ENCODE measurements at regions not wholly inside any gene's neighbourhood (a gene's known extent, or its start where the extent isn't known, plus 50 kb on each side); places are given as distances from the start of the nearest gene placed in this dataset.
"Not testable (repeated sequence)": the region's sequence is repeated elsewhere in the genome, so short reads cannot be mapped to it uniquely, and the experiment has no call there.

GRCh38 chr10:31213959-31214358 lies 105.1 kb upstream of the ZEB1 start:
- Mint-ChIP-seq H3K27me3 (no peaks in the 10 kb centered on the region), H3K4me1 (ENCODE audit: low read depth) (no peaks in the 10 kb centered on the region), H3K9me3 (ENCODE audit: low read depth) (no peaks in the 10 kb centered on the region)

DNA sequence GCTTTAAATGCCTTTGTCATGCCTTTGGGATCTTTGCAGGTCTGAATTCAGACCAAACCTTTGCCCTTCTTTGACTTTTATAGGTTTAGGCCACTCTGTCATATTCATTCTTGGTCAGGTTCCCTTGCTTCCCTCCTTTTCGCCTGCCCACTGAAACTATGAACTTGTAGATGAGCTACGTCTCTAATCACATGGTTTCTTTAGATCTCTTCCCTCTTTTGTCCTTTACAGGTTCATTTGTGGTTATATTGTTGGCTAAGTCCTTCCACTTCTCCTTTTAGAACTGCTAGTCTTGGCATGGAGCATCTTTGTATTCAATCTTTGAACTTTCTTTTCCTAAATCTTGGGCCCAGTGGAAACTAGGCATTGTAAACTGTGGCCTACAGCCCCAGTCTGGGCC lies 104.0 kb upstream of the ZEB1 start:
- no peaks in the 10 kb centered on the region for H3K27me3 Mint-ChIP-seq
- H3K36me3 Mint-ChIP-seq: no peaks in the 10 kb centered on the region
- no peaks in the 10 kb centered on the region for H3K4me1 Mint-ChIP-seq (ENCODE audit: low read depth)
- no peak overlapping the region for H3K4me3 Mint-ChIP-seq
- H3K9me3 Mint-ChIP-seq (ENCODE audit: low read depth): no peaks in the 10 kb centered on the region
- no peak overlapping the region for H3K27ac Mint-ChIP-seq

More at GRCh38 chr10:31213959-31214358, 105.1 kb upstream of the ZEB1 start:
- Mint-ChIP-seq H3K4me3 (no peak overlapping the region), H3K36me3 (no peaks in the 10 kb centered on the region), H3K27ac (no peak overlapping the region)

- Mint-ChIP-seq H3K27ac (no peak overlapping the region), H3K4me1 (ENCODE audit: low read depth) (no peaks in the 10 kb centered on the region), H3K27me3 (no peaks in the 10 kb centered on the region), H3K36me3 (no peaks in the 10 kb centered on the region), H3K4me3 (no peak overlapping the region), H3K9me3 (ENCODE audit: low read depth) (no peaks in the 10 kb centered on the region)
These were observed 99.7 kb upstream of the ZEB1 start for GRCh38 chr10:31219306-31219705.

DNA sequence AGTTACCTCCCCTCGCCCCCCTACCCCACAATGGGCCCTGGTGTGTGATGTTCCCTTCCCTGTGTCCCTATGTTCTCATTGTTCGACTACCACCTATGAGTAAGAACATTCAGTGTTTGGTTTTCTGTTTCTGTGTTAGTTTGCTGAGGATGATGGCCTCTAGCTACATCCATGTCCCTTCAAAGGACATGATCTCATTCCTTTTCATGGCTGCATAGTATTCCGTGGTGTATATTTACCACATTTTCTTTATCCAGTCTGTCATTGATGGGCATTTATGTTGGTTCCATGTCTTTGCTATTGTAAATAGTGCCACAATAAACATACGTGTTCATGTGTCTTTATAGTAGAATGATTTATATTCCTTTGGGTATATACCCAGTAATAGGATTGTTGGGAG lies 90.2 kb upstream of the ZEB1 start:
- H3K9me3 Mint-ChIP-seq (ENCODE audit: low read depth); H3K4me3 Mint-ChIP-seq; H3K27ac Mint-ChIP-seq; H3K4me1 Mint-ChIP-seq (ENCODE audit: low read depth); H3K27me3 Mint-ChIP-seq: not testable (repeated sequence)
- peaks cover 10% of the 10 kb centered on the region for H3K36me3 Mint-ChIP-seq

DNA sequence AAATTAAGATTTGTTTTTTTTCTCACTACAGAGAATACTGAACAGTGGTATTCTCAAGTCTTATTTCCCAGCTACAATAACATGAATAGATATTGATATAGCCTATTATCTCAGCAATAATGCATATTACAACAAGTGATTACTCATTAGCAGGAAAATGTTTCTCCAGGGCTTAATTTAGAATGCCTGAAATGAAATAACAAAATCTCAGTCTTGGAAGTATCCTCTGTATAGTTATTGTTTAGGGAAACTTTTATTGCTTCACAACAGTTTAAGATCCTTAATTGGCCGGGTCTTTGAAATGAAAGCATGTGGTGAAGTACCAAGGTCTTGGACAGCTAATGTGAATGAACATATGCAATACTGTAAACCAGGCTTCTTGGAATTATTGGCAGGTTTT lies 79.1 kb upstream of the ZEB1 start:
- H3K4me1 Mint-ChIP-seq (ENCODE audit: low read depth): peaks cover 5% of the 10 kb centered on the region
- H3K4me3 Mint-ChIP-seq: no peak overlapping the region
- no peaks in the 10 kb centered on the region for H3K36me3 Mint-ChIP-seq
- H3K9me3 Mint-ChIP-seq (ENCODE audit: low read depth): peaks cover under 1% of the 10 kb centered on the region
- no peak overlapping the region for H3K27ac Mint-ChIP-seq
- no peaks in the 10 kb centered on the region for H3K27me3 Mint-ChIP-seq

DNA sequence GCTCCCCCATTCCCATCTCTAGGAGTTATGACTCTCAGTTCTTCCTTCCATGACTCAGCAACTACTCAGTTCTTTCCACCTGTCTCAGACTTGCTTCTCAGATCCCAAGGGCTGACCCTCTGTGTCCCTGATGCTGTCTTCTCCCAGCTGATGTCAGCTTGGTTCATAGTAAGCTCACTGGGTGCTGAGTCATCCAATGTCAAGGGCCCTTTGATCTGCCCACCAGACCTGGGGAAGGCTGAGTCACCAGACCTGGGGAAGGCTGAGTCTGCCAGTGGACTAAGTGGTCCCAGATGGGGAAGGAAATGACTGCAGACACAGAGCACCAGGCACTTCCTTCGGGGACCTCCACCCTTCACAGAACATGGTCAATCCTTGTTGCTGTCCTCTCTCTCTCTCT lies 76.1 kb upstream of the ZEB1 start:
- Mint-ChIP-seq H3K4me3 (no peak overlapping the region), H3K4me1 (ENCODE audit: low read depth) (peaks cover 5% of the 10 kb centered on the region), H3K27ac (no peak overlapping the region), H3K36me3 (no peaks in the 10 kb centered on the region), H3K27me3 (no peaks in the 10 kb centered on the region), H3K9me3 (ENCODE audit: low read depth) (peaks cover under 1% of the 10 kb centered on the region)

DNA sequence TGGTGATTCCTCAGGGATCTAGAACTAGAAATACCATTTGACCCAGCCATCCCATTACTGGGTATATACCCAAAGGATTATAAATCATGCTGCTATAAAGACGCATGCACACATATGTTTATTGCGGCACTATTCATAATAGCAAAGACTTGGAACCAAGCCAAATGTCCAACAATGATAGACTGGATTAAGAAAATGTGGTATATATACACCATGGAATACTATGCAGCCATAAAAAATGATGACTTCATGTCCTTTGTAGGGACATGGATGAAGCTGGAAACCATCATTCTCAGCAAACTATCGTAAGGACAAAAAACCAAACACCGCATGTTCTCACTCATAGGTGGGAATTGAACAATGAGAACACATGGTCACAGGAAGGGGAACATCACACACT lies 67.9 kb upstream of the ZEB1 start:
- H3K9me3 Mint-ChIP-seq (ENCODE audit: low read depth); H3K27me3 Mint-ChIP-seq; H3K4me3 Mint-ChIP-seq; H3K4me1 Mint-ChIP-seq (ENCODE audit: low read depth); H3K36me3 Mint-ChIP-seq; H3K27ac Mint-ChIP-seq: not testable (repeated sequence)

DNA sequence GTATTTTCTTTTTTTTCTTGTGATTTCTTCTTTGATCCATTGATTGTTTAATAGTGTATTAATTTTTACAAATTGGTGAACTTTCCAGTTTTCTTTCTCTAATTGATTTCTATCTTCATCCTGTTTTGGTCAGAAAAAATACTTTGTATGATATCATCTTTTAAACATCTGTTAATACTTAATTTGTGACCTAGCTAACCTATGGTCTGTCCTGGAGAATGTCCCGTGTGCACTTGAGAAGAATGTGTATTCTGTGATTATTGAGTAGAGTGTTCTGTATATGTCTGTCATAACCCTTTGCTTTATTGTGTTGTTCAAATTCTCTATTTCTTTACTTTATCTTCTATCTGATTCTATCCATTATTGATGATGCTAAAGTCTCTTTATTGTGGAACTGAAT lies 65.8 kb upstream of the ZEB1 start:
- H3K9me3 Mint-ChIP-seq (ENCODE audit: low read depth): peaks cover 6% of the 10 kb centered on the region
- H3K27me3 Mint-ChIP-seq: peaks cover 4% of the 10 kb centered on the region
- no peak overlapping the region for H3K27ac Mint-ChIP-seq
- H3K4me1 Mint-ChIP-seq (ENCODE audit: low read depth): no peaks in the 10 kb centered on the region
- H3K36me3 Mint-ChIP-seq: no peaks in the 10 kb centered on the region
- H3K4me3 Mint-ChIP-seq: no peak overlapping the region

- Mint-ChIP-seq H3K36me3 (no peaks in the 10 kb centered on the region), H3K9me3 (ENCODE audit: low read depth) (no peaks in the 10 kb centered on the region), H3K4me3 (no peak overlapping the region), H3K4me1 (ENCODE audit: low read depth) (no peaks in the 10 kb centered on the region), H3K27ac (no peak overlapping the region), H3K27me3 (peaks cover 6% of the 10 kb centered on the region)
These were observed 57.3 kb upstream of the ZEB1 start for GRCh38 chr10:31261511-31262311.

DNA sequence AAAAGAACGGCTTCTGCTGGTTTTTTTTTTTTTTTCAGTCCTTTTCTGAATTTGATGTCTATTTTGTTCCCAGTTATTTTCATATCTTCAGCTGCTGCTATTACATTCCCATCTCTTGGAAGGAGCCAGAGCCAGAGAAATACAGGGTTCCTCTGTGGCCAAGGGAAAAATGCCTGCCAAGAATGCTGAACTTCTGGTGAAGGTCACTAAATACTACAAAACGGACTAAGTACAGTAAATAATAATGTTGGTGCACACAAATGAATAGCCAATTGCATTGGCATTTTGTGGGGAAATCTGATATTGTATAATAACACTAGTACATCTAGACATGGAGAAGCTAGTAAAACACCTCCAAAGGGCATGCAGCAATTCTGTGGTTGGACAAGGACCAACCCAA lies 56.3 kb upstream of the ZEB1 start:
- H3K36me3 Mint-ChIP-seq: no peaks in the 10 kb centered on the region
- no peaks in the 10 kb centered on the region for H3K9me3 Mint-ChIP-seq (ENCODE audit: low read depth)
- H3K27me3 Mint-ChIP-seq: peaks cover 5% of the 10 kb centered on the region
- H3K27ac Mint-ChIP-seq: no peak overlapping the region
- no peaks in the 10 kb centered on the region for H3K4me1 Mint-ChIP-seq (ENCODE audit: low read depth)
- no peak overlapping the region for H3K4me3 Mint-ChIP-seq

- H3K27me3 Mint-ChIP-seq: peaks cover 4% of the 10 kb centered on the region
- H3K36me3 Mint-ChIP-seq: no peaks in the 10 kb centered on the region
- H3K9me3 Mint-ChIP-seq (ENCODE audit: low read depth): no peaks in the 10 kb centered on the region
- H3K27ac Mint-ChIP-seq: no peak overlapping the region
- no peak overlapping the region for H3K4me3 Mint-ChIP-seq
- no peaks in the 10 kb centered on the region for H3K4me1 Mint-ChIP-seq (ENCODE audit: low read depth)
These were observed 55.1 kb upstream of the ZEB1 start for GRCh38 chr10:31263903-31264302.

DNA sequence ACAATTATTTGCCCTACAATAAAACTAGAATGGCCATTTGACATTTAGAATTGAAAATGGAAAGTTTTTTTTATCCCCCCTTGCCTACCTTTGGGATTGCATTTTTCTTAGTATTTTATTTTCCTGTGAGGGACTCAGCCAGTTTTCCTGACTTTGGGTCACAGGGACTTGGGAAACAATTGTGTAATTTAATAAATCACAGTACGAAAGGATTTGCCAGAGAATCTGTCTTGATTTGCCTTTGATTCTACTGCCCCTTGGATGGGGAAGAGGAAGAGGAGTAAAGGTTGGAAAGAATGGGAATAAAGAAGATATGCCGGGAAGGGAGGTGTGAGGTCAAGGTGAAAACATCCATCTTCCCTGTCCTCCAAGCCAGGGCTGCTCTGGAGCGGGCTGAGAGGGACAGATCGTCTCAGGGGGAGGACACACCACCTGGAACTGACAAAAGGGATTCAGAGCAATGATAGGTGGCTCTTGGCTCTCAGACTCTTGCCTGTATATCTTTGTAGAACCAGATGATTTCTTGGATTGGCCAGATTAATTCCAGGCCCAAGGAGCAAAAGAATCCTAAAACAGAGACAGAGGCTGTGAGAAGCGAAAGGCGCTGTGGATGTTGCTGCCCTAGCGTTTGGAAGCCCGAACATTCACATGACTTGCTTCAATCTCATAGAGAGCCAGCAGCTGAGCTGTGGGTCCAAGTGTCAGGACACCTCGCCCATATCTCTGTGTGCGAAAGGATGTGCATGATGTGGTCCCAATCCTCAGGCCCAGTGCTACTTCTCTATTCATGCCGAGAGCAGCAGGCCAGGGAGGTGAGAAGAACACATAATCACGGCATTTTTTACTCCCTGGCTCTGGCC lies 50.3 kb upstream of the ZEB1 start:
- Mint-ChIP-seq H3K4me1 (ENCODE audit: low read depth) (no peaks in the 10 kb centered on the region), H3K9me3 (ENCODE audit: low read depth) (peaks cover 4% of the 10 kb centered on the region), H3K27me3 (peaks cover 1% of the 10 kb centered on the region), H3K4me3 (no peak overlapping the region), H3K36me3 (peaks cover 5% of the 10 kb centered on the region), H3K27ac (no peak overlapping the region)

All from activated naive CD8-positive, alpha-beta T cell (primary cell).